PC-3 (cell line): ENCODE measurements at regions not wholly inside any gene's neighbourhood (a gene's known extent, or its start where the extent isn't known, plus 50 kb on each side); places are given as distances from the start of the nearest gene placed in this dataset.

Experiments
- ATAC-seq: fragments of 200-7000 bp; cut with Tn5 transposase; 2 replicates; pipeline ENCODE4 v1.9.1; 2020; ENCODE audit warnings: mild to moderate bottlenecking, moderate library complexity
- BruUV-seq: library from RNA; stranded (reverse); fragments of 400-500 nt; replicated peaks from 2 replicates; lab custom pipeline; 2021; lab: Mats Ljungman, UMichigan
- CTCF ChIA-PET: fragments of 300-600 bp; sonication (Branson Sonifier 250); formaldehyde crosslinking; loops from one replicate; lab custom pipeline; 2022; ENCODE audit warnings: antibody characterized with exemption; lab: Charles Lee
- POLR2A ChIA-PET: fragments of 300-600 bp; sonication (Branson Sonifier 250); formaldehyde crosslinking; loops from one replicate; lab custom pipeline; 2022; ENCODE audit warnings: antibody characterized with exemption; ENCODE audit not compliant: unreplicated experiment; lab: Charles Lee
- DNase-seq: peaks from one replicate; pipeline ENCODE4 v3.0.0-alpha.2; 2015
- H2AFZ ChIP-seq: fragments of 300-600 bp; sonication (generic); 2 replicates; pipeline ENCODE4 v1.6.0; 2016; ENCODE audit warnings: antibody characterized with exemption, low read length
- H3F3A ChIP-seq: fragments of 300-600 bp; sonication (generic); one replicate; pipeline ENCODE4 v1.6.0; 2017; ENCODE audit warnings: antibody characterized with exemption, low read length, control low read depth, mild to moderate bottlenecking; ENCODE audit not compliant: unreplicated experiment
- H3K27ac ChIP-seq: fragments of 300-600 bp; sonication (generic); 2 replicates; pipeline ENCODE4 v1.5.1; 2016; ENCODE audit warnings: mild to moderate bottlenecking, low read length
- H3K27me3 ChIP-seq: fragments of 300-600 bp; sonication (generic); 2 replicates; pipeline ENCODE4 v1.6.1; 2016; ENCODE audit warnings: low read length, mixed read lengths
- H3K36me3 ChIP-seq: fragments of 300-600 bp; sonication (generic); 2 replicates; pipeline ENCODE4 v1.6.1; 2016; ENCODE audit warnings: low read depth, mixed run types, low read length, mixed read lengths
- H3K4me1 ChIP-seq: fragments of 300-600 bp; sonication (generic); 2 replicates; pipeline ENCODE4 v1.5.1; 2016; ENCODE audit warnings: low read length; ENCODE audit not compliant: insufficient read depth
- H3K4me2 ChIP-seq: fragments of 300-600 bp; sonication (generic); 2 replicates; pipeline ENCODE4 v1.6.0; 2016; ENCODE audit warnings: low read length
- H3K4me3 ChIP-seq: fragments of 300-600 bp; sonication (generic); 2 replicates; pipeline ENCODE4 v1.5.1; 2016; ENCODE audit warnings: mild to moderate bottlenecking, low read length, mixed read lengths
- H3K79me2 ChIP-seq: fragments of 300-600 bp; sonication (generic); 2 replicates; pipeline ENCODE4 v1.6.1; 2017; ENCODE audit warnings: low read length, mixed read lengths
- H3K9ac ChIP-seq: fragments of 300-600 bp; sonication (generic); 2 replicates; pipeline ENCODE4 v1.6.0; 2016; ENCODE audit warnings: mild to moderate bottlenecking, low read length
- H3K9me2 ChIP-seq: fragments of 300-600 bp; sonication (generic); replicated peaks from 2 replicates; pipeline ENCODE4 v1.6.1; 2016; ENCODE audit warnings: mixed run types, low read length, mixed read lengths
- H3K9me3 ChIP-seq: fragments of 300-600 bp; sonication (generic); 2 replicates; pipeline ENCODE4 v1.6.1; 2016; ENCODE audit warnings: low read length, mixed read lengths
- H4K20me1 ChIP-seq: fragments of 300-600 bp; sonication (generic); 2 replicates; pipeline ENCODE4 v1.6.1; 2016; ENCODE audit warnings: low read length, mixed read lengths
- CTCF ChIP-seq: fragments of 300-600 bp; sonication (generic); conservative IDR thresholded peaks from 2 replicates; pipeline ENCODE4 v1.5.1; 2017; ENCODE audit warnings: antibody characterized with exemption, low read depth, mild to moderate bottlenecking, low read length
- EZH2 ChIP-seq: fragments of 300-600 bp; sonication (generic); IDR thresholded peaks from one replicate; pipeline ENCODE4 v1.6.1; 2017; ENCODE audit warnings: antibody characterized with exemption, mild to moderate bottlenecking, low read length; ENCODE audit not compliant: unreplicated experiment
- EZH2phosphoT487 ChIP-seq: fragments of 300-600 bp; sonication (generic); IDR thresholded peaks from 2 replicates; pipeline ENCODE4 v1.6.1; 2018; ENCODE audit warnings: mild to moderate bottlenecking, antibody characterized with exemption, low read length, borderline replicate concordance
- intact Hi-C: fragments of 100-400 bp; cut with micrococcal nuclease; formaldehyde crosslinking; loops from 2 replicates; pipeline ENCODE4 v1.9.0; 2023

GRCh38 chr7:73974101-73974947 lies 53.6 kb upstream of the ELN start:
- Histone ChIP-seq H2AFZ (no peak overlapping the region), H3K9me2 (no peaks in the 10 kb centered on the region), H4K20me1 (no peaks in the 10 kb centered on the region), H3K4me2 (no peak overlapping the region), H3K79me2 (no peaks in the 10 kb centered on the region), H3K27me3 (no peaks in the 10 kb centered on the region), H3K4me1 (peaks cover 5% of the 10 kb centered on the region), H3K9ac (no peak overlapping the region), H3K9me3 (no peaks in the 10 kb centered on the region), H3K36me3 (no peaks in the 10 kb centered on the region), H3F3A (no peaks in the 10 kb centered on the region), H3K27ac (no peak overlapping the region), H3K4me3 (no peak overlapping the region)
- POLR2A ChIA-PET: no interaction called here
- CTCF ChIA-PET: interaction anchor here (0.6 kb wide), 1 partner anchor 345 kb away, joined by 3 read pairs; no protein-coding TSS in a partner anchor
- BruUV-seq: no TSS peak
- DNase-seq (no peak), ATAC-seq (no peak)
- TF ChIP-seq EZH2: no peak
- TF ChIP-seq EZH2phosphoT487: no peak
- no peak for TF ChIP-seq CTCF
- intact Hi-C loops: no loop called here

- no peaks in the 10 kb centered on the region for H4K20me1 ChIP-seq
- intact Hi-C loops: no loop called here
- no peaks in the 10 kb centered on the region for H3K79me2 ChIP-seq
- H3K4me1 ChIP-seq: peaks cover 5% of the 10 kb centered on the region
- ChIA-PET CTCF (no interaction called here), POLR2A (no interaction called here)
- H3K9me2 ChIP-seq: no peaks in the 10 kb centered on the region
- H3K4me2 ChIP-seq: no peak overlapping the region
- H3K27ac ChIP-seq: no peak overlapping the region
- no peaks in the 10 kb centered on the region for H3K27me3 ChIP-seq
- H3K36me3 ChIP-seq: no peaks in the 10 kb centered on the region
- no peaks in the 10 kb centered on the region for H3F3A ChIP-seq
- TF ChIP-seq CTCF (no peak), EZH2phosphoT487 (no peak), EZH2 (no peak)
- no peaks in the 10 kb centered on the region for H3K9me3 ChIP-seq
- BruUV-seq: no TSS peak
- DNase-seq: no peak
- no peak overlapping the region for H2AFZ ChIP-seq
- ATAC-seq: no peak
- no peak overlapping the region for H3K4me3 ChIP-seq
- no peak overlapping the region for H3K9ac ChIP-seq
Observed at GRCh38 chr7:73974948-73975926, 52.7 kb upstream of the ELN start.
